GM21825 (cell line): ENCODE measurements at regions not wholly inside any gene's neighbourhood (a gene's known extent, or its start where the extent isn't known, plus 50 kb on each side); places are given as distances from the start of the nearest gene placed in this dataset.

Source experiments
- ATAC-seq: cut with Tn5 transposase; IDR thresholded peaks from one replicate; pipeline ENCODE4 v1.9.1; 2021; ENCODE audit warnings: mild to moderate bottlenecking, moderate library complexity; ENCODE audit not compliant: unreplicated experiment

- ATAC-seq: no peak
Measured at GRCh38 chr5:1707467-1707866, 92.2 kb downstream of the MRPL36 start.

- no peak for ATAC-seq
Measured at GRCh38 chr5:1706428-1706827, 93.2 kb downstream of the MRPL36 start.

DNA sequence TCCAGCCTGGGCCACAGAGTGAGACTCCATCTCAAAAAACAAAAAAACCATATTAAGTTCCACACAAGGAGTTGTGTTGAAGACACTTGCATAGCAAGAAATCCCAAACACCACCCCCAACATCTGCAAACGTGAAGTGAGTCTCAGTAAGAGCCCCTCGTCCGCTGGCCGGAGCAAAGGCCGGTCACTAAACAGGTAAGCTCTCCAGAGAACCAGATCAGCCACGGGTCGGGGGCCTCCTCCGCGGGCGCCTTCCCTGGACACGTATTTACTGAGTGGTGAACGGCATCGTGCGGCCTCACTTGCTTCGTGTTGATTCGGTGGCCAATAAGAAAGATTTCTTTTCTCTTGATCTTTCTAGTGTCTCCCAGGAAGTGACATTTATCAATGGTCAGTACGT lies 93.6 kb downstream of the MRPL36 start:
- no peak for ATAC-seq

GRCh38 chr5:1704676-1705075 lies 95.0 kb downstream of the MRPL36 start:
- ATAC-seq: no peak

DNA sequence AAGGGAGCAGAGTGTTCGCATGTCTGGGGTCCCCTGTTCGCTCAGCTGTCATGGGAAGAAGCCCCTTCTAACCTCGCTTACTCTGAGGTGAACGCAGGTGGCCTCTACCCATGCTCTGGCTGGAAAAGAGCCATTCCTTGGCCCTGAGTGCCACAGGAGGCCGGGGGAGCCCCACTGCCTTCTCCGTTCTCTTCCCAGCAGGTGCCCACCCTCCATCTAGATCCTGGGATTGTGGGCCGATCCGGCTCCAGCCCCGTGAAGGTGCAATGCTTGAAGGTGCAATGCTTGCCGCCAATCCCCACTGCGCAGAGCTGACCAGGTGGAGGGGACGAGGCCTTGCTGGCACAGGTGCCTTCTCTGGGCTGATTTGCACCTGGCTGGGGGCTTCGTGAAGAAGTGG lies 95.4 kb downstream of the MRPL36 start:
- no peak for ATAC-seq

- no peak for ATAC-seq
Measured at GRCh38 chr5:1703352-1704050, 96.1 kb downstream of the MRPL36 start.

- ATAC-seq: no peak
Measured at GRCh38 chr5:1702318-1702717, 97.3 kb downstream of the MRPL36 start.

GRCh38 chr5:1701884-1702283 lies 97.8 kb downstream of the MRPL36 start:
- no peak for ATAC-seq

DNA sequence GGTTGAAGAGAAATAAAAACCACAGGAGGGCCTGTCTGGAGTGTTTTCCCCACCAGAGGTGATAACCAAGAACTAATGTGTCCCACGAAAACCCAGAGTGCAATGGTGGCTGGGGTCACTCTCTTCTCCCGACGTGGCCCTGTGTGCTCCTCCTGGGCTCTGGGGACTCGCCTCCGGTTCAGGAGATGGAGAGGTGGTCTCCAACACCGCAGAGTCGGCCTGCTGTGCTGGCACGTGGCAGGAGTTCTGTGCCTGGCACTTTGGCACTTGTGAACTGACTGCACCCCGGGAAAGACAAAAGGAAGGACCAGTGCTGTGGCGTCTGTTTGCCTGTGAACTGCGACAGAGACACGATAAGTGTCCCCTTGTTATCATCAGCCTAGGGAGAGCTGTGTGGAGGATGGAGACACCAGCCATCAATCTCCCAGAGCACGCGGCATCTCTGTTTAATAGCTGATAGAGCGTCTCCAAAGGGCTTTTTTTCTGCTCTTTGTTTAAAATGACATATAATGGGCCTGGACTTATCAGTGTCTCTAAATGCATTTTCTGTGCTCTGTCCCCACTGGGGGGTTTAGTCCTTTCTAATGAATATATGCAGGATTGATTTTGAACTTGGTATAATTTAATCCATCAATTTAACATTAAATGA lies 98.3 kb downstream of the MRPL36 start:
- no peak for ATAC-seq

GRCh38 chr5:1699394-1699793 lies 100.2 kb downstream of the MRPL36 start:
- no peak for ATAC-seq

GRCh38 chr5:1698589-1699316 lies 100.9 kb downstream of the MRPL36 start:
- ATAC-seq: no peak

DNA sequence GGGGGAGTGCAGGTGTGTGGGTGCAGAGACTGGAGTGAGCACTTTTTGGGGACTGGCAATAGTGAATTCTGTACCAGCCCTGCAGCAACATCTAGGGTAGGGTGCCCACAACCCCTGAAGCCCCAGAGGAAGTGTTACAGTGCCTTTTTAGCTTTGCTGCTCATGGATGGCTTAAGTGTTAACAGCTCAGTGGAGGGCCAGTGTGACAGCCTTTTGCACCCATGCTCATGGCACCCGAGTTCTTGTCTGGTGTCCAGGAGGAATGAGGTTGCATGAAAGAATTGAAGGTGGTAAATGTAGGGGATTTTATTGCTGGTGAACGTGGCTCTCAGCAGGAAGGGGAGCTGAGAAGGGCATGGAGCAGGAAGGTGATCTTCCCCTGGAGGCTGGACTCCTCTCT lies 107.3 kb downstream of the MRPL36 start:
- ATAC-seq: no peak

DNA sequence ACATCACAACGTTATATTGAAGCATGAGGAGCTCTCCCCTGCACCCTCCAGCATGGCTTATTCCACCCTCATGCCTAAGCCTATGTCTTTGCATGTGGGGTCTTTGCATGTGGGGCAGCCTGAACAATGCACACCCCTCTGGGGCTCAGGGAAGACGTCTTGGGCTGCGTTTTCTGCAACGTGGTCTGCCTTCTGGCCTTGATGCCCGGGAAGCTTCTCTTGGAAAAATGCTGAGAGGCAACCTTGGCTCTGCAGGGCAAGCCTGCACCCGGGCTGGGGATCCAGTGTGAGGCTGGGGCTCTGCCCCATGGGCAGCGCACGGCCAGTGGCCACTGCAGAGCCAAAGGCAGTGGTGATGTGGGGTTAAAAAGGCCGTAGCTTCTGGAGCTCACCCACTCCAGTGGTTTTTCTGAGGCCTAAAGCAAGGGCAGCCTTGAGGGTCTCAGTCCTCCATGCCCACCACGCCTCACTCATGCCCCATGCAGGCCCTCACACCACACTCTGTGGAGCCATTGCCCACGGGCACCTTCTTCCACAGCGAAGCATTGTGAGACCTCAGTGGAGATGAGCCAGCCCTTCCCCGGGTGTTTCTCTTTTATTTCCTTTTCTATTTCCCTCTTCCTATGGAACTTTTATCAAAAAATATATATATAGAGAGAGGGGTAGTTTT lies 112.2 kb downstream of the MRPL36 start:
- no peak for ATAC-seq

- ATAC-seq: no peak
Measured at GRCh38 chr5:1686016-1686802, 113.4 kb downstream of the MRPL36 start.

GRCh38 chr5:1685066-1685465 lies 114.6 kb downstream of the MRPL36 start:
- no peak for ATAC-seq

- ATAC-seq: no peak
Measured at GRCh38 chr5:1681955-1682354, 117.7 kb downstream of the MRPL36 start.

- ATAC-seq: no peak
Measured at GRCh38 chr5:1673042-1673677, 126.5 kb downstream of the MRPL36 start.

GRCh38 chr5:1672396-1672795 lies 127.2 kb downstream of the MRPL36 start:
- ATAC-seq: no peak

GRCh38 chr5:1671351-1671750 lies 128.3 kb downstream of the MRPL36 start:
- ATAC-seq: no peak

DNA sequence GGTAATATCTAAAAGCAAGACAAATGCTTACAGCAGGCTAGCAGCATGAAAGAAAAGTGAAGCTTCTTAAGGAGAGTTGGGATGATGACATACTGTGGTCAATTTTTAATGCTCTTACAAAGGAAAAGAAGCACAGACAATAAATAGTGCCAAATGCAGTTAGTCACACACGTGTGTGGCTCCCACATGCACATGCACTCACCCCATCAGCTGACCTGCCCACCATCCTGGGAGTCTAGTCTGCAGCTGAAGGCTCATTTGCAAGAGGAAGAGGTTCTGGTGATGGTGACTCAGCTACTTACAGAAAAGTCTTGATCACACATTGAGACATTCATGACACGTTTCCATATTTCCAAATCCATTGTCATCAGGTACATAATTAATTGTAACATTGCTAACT lies 129.3 kb downstream of the MRPL36 start:
- no peak for ATAC-seq
